Right renal pelvis (tissue), 4 donors: ENCODE measurements at regions not wholly inside any gene's neighbourhood (a gene's known extent, or its start where the extent isn't known, plus 50 kb on each side); places are given as distances from the start of the nearest gene placed in this dataset.

Experiments
- DNase-seq, 4 donors: peaks; one replicate each; pipeline ENCODE4 v3.0.0-alpha.2; 2013; ENCODE audit warnings: low read depth in 4 of 4, low spot score in 3 of 4, missing footprints in 1 of 4

DNA sequence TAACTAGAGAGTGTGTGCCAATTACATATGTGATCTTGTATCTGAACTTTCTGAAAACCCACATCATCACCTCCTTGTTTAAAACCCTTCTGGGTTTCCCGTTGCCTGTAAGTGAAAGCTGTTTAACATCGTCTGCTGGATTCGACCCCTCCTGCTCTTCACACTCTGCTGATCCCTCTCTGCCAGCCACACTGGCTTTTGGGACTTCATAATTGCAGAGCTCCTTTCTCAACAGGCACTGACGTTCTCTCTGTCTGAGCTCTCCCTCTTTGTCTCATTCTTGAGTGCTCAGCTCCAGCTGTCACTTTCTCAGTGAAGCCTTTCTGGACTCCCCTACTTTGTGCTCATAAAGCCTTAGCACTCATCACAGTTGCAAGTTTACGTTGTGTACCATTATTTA, 153.9 kb downstream of the CEP135 start:
- no peak for DNase-seq

DNA sequence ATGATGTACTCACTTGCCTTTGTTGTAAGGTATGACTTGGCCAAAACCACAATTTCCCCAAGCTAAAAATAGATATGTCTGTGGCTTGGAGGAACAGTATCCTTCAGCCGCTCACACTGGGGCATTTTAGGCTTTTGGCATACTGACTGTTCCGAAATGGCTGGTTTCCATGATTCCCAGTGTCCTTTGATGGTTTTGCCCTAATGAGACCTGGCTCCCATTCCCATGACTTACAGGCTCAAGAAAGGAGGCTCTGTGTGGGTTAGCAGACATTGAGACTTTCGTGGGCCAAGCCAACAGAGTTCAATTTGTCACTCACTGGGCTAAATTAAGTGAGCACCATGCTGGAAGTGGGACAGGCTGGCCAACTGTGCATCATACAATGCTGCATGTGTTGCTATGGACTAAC, 150.6 kb downstream of the CEP135 start:
- no peak for DNase-seq

DNA sequence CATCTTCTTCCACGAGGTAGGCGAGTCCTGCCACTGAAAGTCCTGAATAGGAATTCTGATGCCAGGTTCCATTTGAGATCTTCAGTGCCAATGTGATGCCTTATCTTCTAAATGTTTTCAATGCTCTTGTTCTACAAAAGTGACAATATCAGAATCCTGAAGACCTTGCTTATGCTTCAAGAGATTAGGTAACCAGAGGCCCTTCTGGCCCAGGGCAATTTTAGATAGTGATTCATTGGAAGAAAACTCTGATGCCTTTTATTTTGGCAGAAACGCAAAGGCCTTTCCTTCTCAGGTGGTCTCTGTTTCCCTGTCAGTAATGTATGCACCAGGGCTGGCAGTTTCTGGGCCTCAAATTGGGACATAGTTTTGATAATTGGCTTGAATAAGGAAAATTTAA, 144.8 kb downstream of the CEP135 start:
- DNase-seq: no peak

DNA sequence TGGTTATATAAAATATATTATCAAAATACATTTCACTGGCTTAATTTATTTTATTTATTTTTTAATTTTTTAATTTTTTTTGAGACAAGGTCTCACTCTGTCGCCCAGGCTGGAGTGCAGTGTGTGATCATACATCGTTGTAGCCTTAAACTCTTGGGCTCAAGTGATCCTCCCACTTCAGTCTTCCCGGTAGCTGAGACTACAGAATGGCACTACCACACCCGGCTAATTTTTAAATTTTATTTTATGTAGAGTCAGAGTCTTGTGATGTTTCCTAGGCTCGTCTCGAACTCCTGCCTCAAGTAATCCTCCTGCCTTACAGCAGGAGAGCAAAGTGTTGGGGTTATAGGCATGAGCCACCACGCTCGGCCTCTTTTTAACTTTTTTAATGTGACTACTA, 143.8 kb downstream of the CEP135 start:
- no peak for DNase-seq

DNA sequence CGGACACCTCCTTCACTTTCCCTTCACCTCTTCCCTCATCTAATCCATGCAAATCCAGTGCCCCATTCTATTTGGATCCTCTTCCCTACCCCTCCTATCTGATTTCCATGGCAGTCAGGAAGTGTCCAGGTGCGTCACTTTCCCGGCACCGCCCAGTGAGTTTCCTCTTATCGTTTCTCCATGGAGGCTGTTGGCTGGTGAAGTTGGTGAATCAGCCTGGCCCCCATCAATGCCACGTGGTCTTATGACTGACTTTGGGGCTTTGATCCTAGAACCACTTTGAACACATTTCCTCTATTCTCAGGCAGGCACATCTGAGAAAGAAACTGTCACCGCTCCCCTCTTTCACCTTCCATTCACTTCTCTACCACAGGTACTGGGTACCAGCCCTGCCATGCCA, 137.8 kb downstream of the CEP135 start:
- DNase-seq: no peak

DNA sequence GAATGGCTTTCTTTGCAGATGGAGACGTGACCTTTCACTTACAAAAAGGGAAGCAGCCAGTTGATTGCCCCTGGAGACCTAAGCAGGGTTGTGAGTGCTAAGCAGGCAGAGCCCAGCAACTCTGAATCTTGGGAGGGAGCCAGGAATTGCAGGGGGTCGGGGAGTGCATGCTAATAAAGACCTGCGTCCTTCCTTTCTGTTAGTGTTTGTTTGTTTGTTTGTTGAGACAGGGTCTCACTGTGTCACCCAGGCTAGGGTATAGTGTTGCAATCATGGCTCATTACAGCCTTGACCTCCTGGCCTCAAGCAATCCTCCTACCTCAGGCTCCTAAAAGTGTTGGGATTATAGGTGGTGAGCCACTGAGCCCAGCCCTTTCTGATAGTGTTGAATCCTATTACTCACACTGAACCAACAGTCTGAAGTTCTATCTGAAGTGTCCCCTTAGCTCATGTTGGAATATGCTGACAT, 137.4 kb downstream of the CEP135 start:
- DNase-seq: no peak

DNA sequence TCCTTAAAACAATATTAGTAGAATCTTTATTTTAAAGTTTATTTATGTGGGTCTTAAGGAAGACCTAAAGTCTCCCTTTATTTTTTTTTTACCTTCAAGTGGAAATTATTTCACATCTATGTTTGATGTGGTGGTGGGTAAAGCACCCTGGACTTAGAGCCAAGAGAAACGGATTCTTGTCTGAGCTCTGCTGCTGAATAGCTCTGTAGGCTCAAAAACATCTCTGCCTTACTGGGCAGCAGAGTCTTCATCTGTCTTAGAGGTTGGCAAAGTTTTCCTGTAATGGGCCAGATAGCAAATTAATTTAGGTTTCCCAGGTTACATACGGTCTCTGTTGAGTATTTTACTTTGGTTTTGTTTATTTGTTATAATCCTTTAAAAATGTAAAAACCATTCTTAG, 136.5 kb downstream of the CEP135 start:
- no peak for DNase-seq

DNA sequence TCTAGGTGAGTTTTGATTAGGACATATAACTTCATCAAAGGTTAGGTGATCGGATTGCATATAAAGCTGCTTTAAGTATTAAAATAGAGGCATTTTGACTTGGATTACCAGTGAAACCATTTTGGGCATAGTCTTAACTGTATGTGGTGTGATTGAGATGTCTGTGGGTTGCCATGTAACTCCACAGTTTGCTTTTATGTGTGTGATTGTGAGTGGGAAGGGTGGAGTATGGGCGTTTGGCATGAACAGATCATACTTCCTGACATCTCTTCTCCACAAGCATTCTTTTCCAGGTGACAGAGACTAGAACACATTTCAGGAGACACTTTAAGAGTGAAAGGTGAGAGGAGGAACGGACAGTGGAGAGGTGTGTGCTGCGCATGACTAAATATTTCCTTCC, 136.1 kb downstream of the CEP135 start:
- no peak for DNase-seq
